PC-9 (cell line): ENCODE measurements at regions not wholly inside any gene's neighbourhood (a gene's known extent, or its start where the extent isn't known, plus 50 kb on each side); places are given as distances from the start of the nearest gene placed in this dataset.

Experiments used
- EZH2 ChIP-seq: fragments of 200-600 bp; sonication (generic); IDR thresholded peaks from 2 replicates; pipeline ENCODE4 v1.8.0; 2017; ENCODE audit warnings: antibody characterized with exemption, low read depth
- TF ChIP-seq, protein P1 (sequence below): fragments of 200-600 bp; sonication (generic); conservative IDR thresholded peaks from 2 replicates; pipeline ENCODE4 v1.6.1; 2017; ENCODE audit warnings: mixed run types, antibody characterized with exemption, mild to moderate bottlenecking, moderate library complexity

DNA sequence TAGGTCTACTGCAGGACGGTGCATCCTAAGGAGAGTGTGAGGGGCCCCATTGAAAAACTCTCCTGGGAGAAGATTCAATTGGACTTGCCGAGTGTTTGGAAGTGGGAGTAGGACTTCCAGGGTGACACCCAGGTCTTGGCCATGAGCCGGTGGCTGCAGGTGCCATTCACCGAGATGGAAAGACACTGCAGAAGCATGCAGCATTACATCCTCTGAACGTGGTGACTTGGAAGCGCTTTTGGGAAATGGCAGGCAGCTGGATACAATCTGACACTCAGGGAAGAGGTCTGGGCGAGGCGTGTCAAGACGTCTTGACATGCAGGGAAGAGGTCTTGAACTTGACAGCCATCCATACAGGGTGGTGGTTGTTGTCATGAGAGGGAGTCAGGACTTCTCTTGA, 126.9 kb downstream of the PAPOLA start:
- no peak for TF ChIP-seq EZH2
- TF ChIP-seq, protein P1, sequence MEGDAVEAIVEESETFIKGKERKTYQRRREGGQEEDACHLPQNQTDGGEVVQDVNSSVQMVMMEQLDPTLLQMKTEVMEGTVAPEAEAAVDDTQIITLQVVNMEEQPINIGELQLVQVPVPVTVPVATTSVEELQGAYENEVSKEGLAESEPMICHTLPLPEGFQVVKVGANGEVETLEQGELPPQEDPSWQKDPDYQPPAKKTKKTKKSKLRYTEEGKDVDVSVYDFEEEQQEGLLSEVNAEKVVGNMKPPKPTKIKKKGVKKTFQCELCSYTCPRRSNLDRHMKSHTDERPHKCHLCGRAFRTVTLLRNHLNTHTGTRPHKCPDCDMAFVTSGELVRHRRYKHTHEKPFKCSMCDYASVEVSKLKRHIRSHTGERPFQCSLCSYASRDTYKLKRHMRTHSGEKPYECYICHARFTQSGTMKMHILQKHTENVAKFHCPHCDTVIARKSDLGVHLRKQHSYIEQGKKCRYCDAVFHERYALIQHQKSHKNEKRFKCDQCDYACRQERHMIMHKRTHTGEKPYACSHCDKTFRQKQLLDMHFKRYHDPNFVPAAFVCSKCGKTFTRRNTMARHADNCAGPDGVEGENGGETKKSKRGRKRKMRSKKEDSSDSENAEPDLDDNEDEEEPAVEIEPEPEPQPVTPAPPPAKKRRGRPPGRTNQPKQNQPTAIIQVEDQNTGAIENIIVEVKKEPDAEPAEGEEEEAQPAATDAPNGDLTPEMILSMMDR = no peak
